ENCODE measurements at regions not wholly inside any gene's neighbourhood (a gene's known extent, or its start where the extent isn't known, plus 50 kb on each side); places are given as distances from the start of the nearest gene placed in this dataset.

GRCh38 chr5:67390935-67391334, 194.3 kb upstream of the CD180 start:
- TF ChIP-seq MZF1 (tag by site-specific recombination; IDR thresholded peaks at IDR 0.05; ENCODE audit: borderline replicate concordance), result no peak
- no peak for TF ChIP-seq ZNF549 (tag by site-specific recombination; IDR thresholded peaks at IDR 0.05)
- TF ChIP-seq CTCF (tag by site-specific recombination; IDR thresholded peaks at IDR 0.05), result no peak
- TF ChIP-seq ZNF623 (tag by site-specific recombination; IDR thresholded peaks at IDR 0.05), result no peak
- no peak for TF ChIP-seq ZNF571 (tag by site-specific recombination; IDR thresholded peaks at IDR 0.05)
- no peak for TF ChIP-seq ZNF776 (tag by site-specific recombination; IDR thresholded peaks at IDR 0.05; ENCODE audit: borderline replicate concordance)
- no peak for TF ChIP-seq ZNF777 (tag by site-specific recombination; IDR thresholded peaks at IDR 0.05; ENCODE audit: borderline replicate concordance)
- no peak for TF ChIP-seq GLI4 (tag by site-specific recombination; IDR thresholded peaks at IDR 0.05)
- no peak for TF ChIP-seq ZNF785 (tag by site-specific recombination; IDR thresholded peaks at IDR 0.05)

Measured in HEK293 (cell line).